Upper lobe of left lung (tissue), 4 donors: ENCODE measurements at regions not wholly inside any gene's neighbourhood (a gene's known extent, or its start where the extent isn't known, plus 50 kb on each side); places are given as distances from the start of the nearest gene placed in this dataset.

Source experiments
- CTCF ChIP-seq, 6 experiments: fragments of 450-650 bp in 4 of 6; fragments of 200-600 bp in 2 of 6; sonication (generic) in 2 of 6; IDR thresholded peaks; one replicate each; pipeline ENCODE4 v1.5.1; 2016 to 2019; ENCODE audit warnings: antibody characterized with exemption in 6 of 6
- POLR2A ChIP-seq, 4 donors: fragments of 450-650 bp; IDR thresholded peaks; one replicate each; pipeline ENCODE4 v1.5.1; 2016 to 2017; ENCODE audit warnings: antibody characterized with exemption in 4 of 4, mild to moderate bottlenecking in 2 of 4
- POLR2AphosphoS5 ChIP-seq, 2 donors: sonication (generic); formaldehyde crosslinking; IDR thresholded peaks; one replicate each; pipeline ENCODE4 v1.5.1; 2017; ENCODE audit warnings: antibody characterized with exemption in 2 of 2

GRCh38 chrX:20521222-20521621 lies 254.5 kb upstream of the RPS6KA3 start:
- no peak for TF ChIP-seq CTCF (IDR thresholded peaks at IDR 0.05)
- TF ChIP-seq POLR2A (IDR thresholded peaks at IDR 0.05) = no peak
- TF ChIP-seq POLR2AphosphoS5 (IDR thresholded peaks at IDR 0.05) = no peak
